GM23248 (cell line): ENCODE measurements at regions not wholly inside any gene's neighbourhood (a gene's known extent, or its start where the extent isn't known, plus 50 kb on each side); places are given as distances from the start of the nearest gene placed in this dataset.

ENCODE experiments used
- DNase-seq: peaks from one replicate; pipeline ENCODE4 v3.0.0-alpha.2; 2015
- H2AFZ ChIP-seq: fragments of 200-600 bp; sonication (generic); 2 replicates; pipeline ENCODE4 v1.6.1; 2016; ENCODE audit warnings: antibody characterized with exemption
- H3F3A ChIP-seq: fragments of 200-600 bp; sonication (generic); 2 replicates; pipeline ENCODE4 v1.6.1; 2016; ENCODE audit warnings: mild to moderate bottlenecking, antibody characterized with exemption, mixed run types; ENCODE audit not compliant: insufficient read depth
- H3K27ac ChIP-seq: fragments of 200-600 bp; sonication (generic); 2 replicates; pipeline ENCODE4 v1.5.1; 2016; ENCODE audit warnings: mild to moderate bottlenecking
- H3K27me3 ChIP-seq: fragments of 200-600 bp; sonication (generic); replicated peaks from 2 replicates; pipeline ENCODE4 v1.6.1; 2016; ENCODE audit warnings: mild to moderate bottlenecking; ENCODE audit not compliant: insufficient read depth
- H3K36me3 ChIP-seq: fragments of 200-600 bp; sonication (generic); 2 replicates; pipeline ENCODE4 v1.6.1; 2016; ENCODE audit warnings: low read depth, mild to moderate bottlenecking
- H3K4me1 ChIP-seq: fragments of 200-600 bp; sonication (generic); 2 replicates; pipeline ENCODE4 v1.6.1; 2016; ENCODE audit warnings: mild to moderate bottlenecking; ENCODE audit not compliant: insufficient read depth
- H3K4me2 ChIP-seq: fragments of 200-600 bp; sonication (generic); one replicate; pipeline ENCODE4 v1.6.1; 2016; ENCODE audit warnings: mild to moderate bottlenecking; ENCODE audit not compliant: unreplicated experiment
- H3K4me3 ChIP-seq: fragments of 200-600 bp; sonication (generic); 2 replicates; pipeline ENCODE4 v1.5.1; 2016; ENCODE audit warnings: mild to moderate bottlenecking
- H3K79me2 ChIP-seq: fragments of 200-600 bp; sonication (generic); 2 replicates; pipeline ENCODE4 v1.6.1; 2016; ENCODE audit warnings: mild to moderate bottlenecking; ENCODE audit not compliant: insufficient read depth
- H3K9ac ChIP-seq: fragments of 200-600 bp; sonication (generic); 2 replicates; pipeline ENCODE4 v1.6.1; 2016; ENCODE audit warnings: mild to moderate bottlenecking
- H3K9me2 ChIP-seq: fragments of 200-600 bp; sonication (generic); 2 replicates; pipeline ENCODE4 v1.6.1; 2016; ENCODE audit warnings: mixed run types, mild to moderate bottlenecking, moderate library complexity; ENCODE audit not compliant: insufficient read depth
- H3K9me3 ChIP-seq: fragments of 200-600 bp; sonication (generic); one replicate; pipeline ENCODE4 v1.6.1; 2017; ENCODE audit warnings: low read depth
- H4K20me1 ChIP-seq: fragments of 200-600 bp; sonication (generic); 2 replicates; pipeline ENCODE4 v1.6.0; 2016; ENCODE audit not compliant: insufficient read depth
- EZH2 ChIP-seq: fragments of 200-600 bp; sonication (generic); IDR thresholded peaks from 2 replicates; pipeline ENCODE4 v1.6.1; 2018; ENCODE audit warnings: antibody characterized with exemption, mild to moderate bottlenecking; ENCODE audit not compliant: insufficient read depth, poor library complexity, severe bottlenecking
- EZH2phosphoT487 ChIP-seq: fragments of 200-600 bp; sonication (generic); IDR thresholded peaks from 2 replicates; pipeline ENCODE4 v1.6.1; 2018; ENCODE audit warnings: antibody characterized with exemption, moderate library complexity, mild to moderate bottlenecking, low read depth; ENCODE audit not compliant: insufficient read depth
- WGBS, 2 experiments: methylation state at CpG; one replicate each; pipeline ENCODE4 v1.1.6; 2015 to 2017; ENCODE audit warnings: low lambda C conversion rate in 2 of 2, low coverage in 1 of 2; ENCODE audit errors: missing lambda C conversion rate in 2 of 2; 5-methylcytosine and 5-hydroxymethylcytosine counted together
- in situ Hi-C: fragments of 300-500 bp; cut with MboI; formaldehyde crosslinking; loops from 2 replicates; pipeline ENCODE4 v1.15.0; 2020

- H3K27me3 ChIP-seq = 0 out of 2 replicates have a peak, but pooled peaks cover 12% of the 10 kb centered on the region
- H4K20me1 ChIP-seq = no peaks in the 10 kb centered on the region
- TF ChIP-seq EZH2 (no peak), EZH2phosphoT487 (no peak)
- WGBS, 2 experiments = 5% methylated on average over 1 of the region's 1 CpG
- H2AFZ ChIP-seq = no peak overlapping the region
- no peaks in the 10 kb centered on the region for H3F3A ChIP-seq
- no peak for DNase-seq
- in situ Hi-C loops = no loop called here
- H3K4me2 ChIP-seq = no peak overlapping the region
- H3K36me3 ChIP-seq = no peaks in the 10 kb centered on the region
- no peak overlapping the region for H3K27ac ChIP-seq
- no peak overlapping the region for H3K9ac ChIP-seq
- H3K9me2 ChIP-seq = no peaks in the 10 kb centered on the region
- no peaks in the 10 kb centered on the region for H3K9me3 ChIP-seq
- no peaks in the 10 kb centered on the region for H3K4me1 ChIP-seq
- H3K79me2 ChIP-seq = no peaks in the 10 kb centered on the region
- H3K4me3 ChIP-seq = no peak overlapping the region
Measured at GRCh38 chr7:35491233-35491632, 203.7 kb downstream of the HERPUD2 start.

DNA sequence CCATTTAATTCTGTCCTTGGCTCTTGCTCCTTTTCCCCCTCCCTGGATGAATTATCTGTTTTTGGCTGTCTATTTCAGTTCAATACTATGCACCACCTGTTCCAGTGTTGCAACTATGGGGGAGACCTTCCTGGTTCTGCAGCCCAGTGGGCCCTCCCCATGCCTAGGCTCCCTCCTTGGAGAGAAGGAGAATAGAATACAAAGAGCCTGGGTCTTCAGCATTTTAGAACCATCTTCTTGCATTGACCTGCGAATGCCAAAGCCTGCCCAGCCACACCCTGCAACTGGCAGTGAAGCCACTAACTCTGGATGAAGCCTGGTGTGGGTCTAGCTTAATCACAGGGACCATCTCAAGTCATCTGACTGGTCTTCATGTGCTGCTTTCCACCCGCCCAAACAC, 207.1 kb downstream of the HERPUD2 start:
- Histone ChIP-seq H3K4me1 (no peaks in the 10 kb centered on the region), H3K9me3 (no peaks in the 10 kb centered on the region), H3K4me2 (no peak overlapping the region), H3K27ac (no peak overlapping the region), H3K9me2 (no peaks in the 10 kb centered on the region), H3K79me2 (no peaks in the 10 kb centered on the region), H3K27me3 (peaks cover 7% of the 10 kb centered on the region; the same call in 1 of the 2 replicates), H4K20me1 (no peaks in the 10 kb centered on the region), H2AFZ (no peak overlapping the region), H3K36me3 (no peaks in the 10 kb centered on the region), H3K4me3 (no peak overlapping the region), H3K9ac (no peak overlapping the region), H3F3A (no peaks in the 10 kb centered on the region)
- WGBS, 2 experiments = 2 to 4% methylated on average over 2 of the region's 2 CpGs
- no peak for TF ChIP-seq EZH2phosphoT487
- no peak for TF ChIP-seq EZH2
- DNase-seq = no peak
- in situ Hi-C loops = no loop called here

DNA sequence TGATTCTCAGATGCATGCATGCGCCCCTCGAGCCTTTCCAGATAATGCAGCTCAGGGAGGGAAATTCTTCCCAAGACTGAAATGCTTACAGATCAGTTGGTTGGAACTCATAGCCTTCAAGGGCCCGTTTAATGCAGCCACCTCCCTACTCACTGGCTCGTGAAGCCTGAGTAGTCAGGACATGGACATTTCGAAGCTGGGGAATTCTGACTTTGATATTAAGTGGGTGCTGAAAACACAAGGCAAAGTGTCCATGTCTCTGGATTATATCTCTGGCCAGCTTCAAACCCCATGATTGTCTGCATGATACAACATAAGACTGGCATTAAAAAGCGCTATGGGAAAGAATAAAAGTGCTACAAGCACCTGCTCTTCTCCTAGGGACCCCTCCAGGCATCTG, 207.5 kb downstream of the HERPUD2 start:
- H3K36me3 ChIP-seq = no peaks in the 10 kb centered on the region
- H3K27me3 ChIP-seq = peaks cover 7% of the 10 kb centered on the region; the same call in 1 of the 2 replicates
- in situ Hi-C loops = no loop called here
- no peaks in the 10 kb centered on the region for H3K9me3 ChIP-seq
- 10 to 15% methylated on average over 6 of the region's 6 CpGs for WGBS, 2 experiments
- no peaks in the 10 kb centered on the region for H3F3A ChIP-seq
- no peak overlapping the region for H3K4me2 ChIP-seq
- no peak for TF ChIP-seq EZH2phosphoT487
- no peak for TF ChIP-seq EZH2
- H3K27ac ChIP-seq = no peak overlapping the region
- H3K79me2 ChIP-seq = no peaks in the 10 kb centered on the region
- H4K20me1 ChIP-seq = no peaks in the 10 kb centered on the region
- DNase-seq = no peak
- H2AFZ ChIP-seq = no peak overlapping the region
- H3K4me1 ChIP-seq = no peaks in the 10 kb centered on the region
- no peak overlapping the region for H3K9ac ChIP-seq
- H3K4me3 ChIP-seq = no peak overlapping the region
- no peaks in the 10 kb centered on the region for H3K9me2 ChIP-seq

- no peaks in the 10 kb centered on the region for H4K20me1 ChIP-seq
- H3F3A ChIP-seq = no peaks in the 10 kb centered on the region
- no peaks in the 10 kb centered on the region for H3K79me2 ChIP-seq
- no peak overlapping the region for H3K9ac ChIP-seq
- H2AFZ ChIP-seq = no peak overlapping the region
- no peaks in the 10 kb centered on the region for H3K9me3 ChIP-seq
- H3K4me2 ChIP-seq = no peak overlapping the region
- H3K4me3 ChIP-seq = no peak overlapping the region
- no peak overlapping the region for H3K27ac ChIP-seq
- in situ Hi-C loops = no loop called here
- TF ChIP-seq EZH2 = no peak
- TF ChIP-seq EZH2phosphoT487 = no peak
- WGBS, 2 experiments = 8 to 14% methylated on average over 6 of the region's 6 CpGs
- no peaks in the 10 kb centered on the region for H3K4me1 ChIP-seq
- DNase-seq = no peak
- no peaks in the 10 kb centered on the region for H3K36me3 ChIP-seq
- peaks cover 8% of the 10 kb centered on the region; the same call in 1 of the 2 replicates for H3K27me3 ChIP-seq
- no peaks in the 10 kb centered on the region for H3K9me2 ChIP-seq
Measured at GRCh38 chr7:35485436-35485835, 209.5 kb downstream of the HERPUD2 start.

DNA sequence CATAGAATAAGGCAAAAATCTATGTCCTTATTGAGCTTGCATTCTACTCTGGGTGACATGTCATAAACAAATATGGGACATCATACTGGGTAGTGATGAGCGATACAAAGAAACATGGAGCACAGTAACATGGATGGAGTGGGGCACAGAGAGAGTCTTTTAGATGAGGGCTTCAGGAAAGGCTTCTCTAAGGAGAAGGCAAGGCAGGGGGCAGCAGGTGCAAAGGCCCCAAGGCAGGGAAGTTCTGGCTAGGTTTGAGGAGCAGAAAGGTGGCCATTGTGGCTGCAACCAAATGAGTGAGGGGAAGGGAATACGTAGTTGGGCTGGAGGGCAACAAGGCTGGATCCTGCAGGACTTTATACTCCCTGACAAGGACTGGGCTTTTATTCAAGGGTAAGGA, 211.4 kb downstream of the HERPUD2 start:
- Histone ChIP-seq H3K9me3 (no peaks in the 10 kb centered on the region), H3K4me2 (no peak overlapping the region), H4K20me1 (no peaks in the 10 kb centered on the region), H2AFZ (no peak overlapping the region), H3F3A (no peaks in the 10 kb centered on the region), H3K4me3 (no peak overlapping the region), H3K4me1 (no peaks in the 10 kb centered on the region), H3K9me2 (no peaks in the 10 kb centered on the region), H3K36me3 (no peaks in the 10 kb centered on the region), H3K9ac (no peak overlapping the region), H3K27ac (no peak overlapping the region), H3K79me2 (no peaks in the 10 kb centered on the region), H3K27me3 (peaks cover 3% of the 10 kb centered on the region; the same call in 1 of the 2 replicates)
- DNase-seq = no peak
- TF ChIP-seq EZH2 = no peak
- TF ChIP-seq EZH2phosphoT487 = no peak
- 44 to 56% methylated on average over 2 of the region's 2 CpGs for WGBS, 2 experiments
- in situ Hi-C loops = no loop called here
